ENCODE measurements at regions not wholly inside any gene's neighbourhood (a gene's known extent, or its start where the extent isn't known, plus 50 kb on each side); places are given as distances from the start of the nearest gene placed in this dataset.
A peak's percentile ranks its signal among the peaks of the same experiment; 100 is the strongest.

DNA sequence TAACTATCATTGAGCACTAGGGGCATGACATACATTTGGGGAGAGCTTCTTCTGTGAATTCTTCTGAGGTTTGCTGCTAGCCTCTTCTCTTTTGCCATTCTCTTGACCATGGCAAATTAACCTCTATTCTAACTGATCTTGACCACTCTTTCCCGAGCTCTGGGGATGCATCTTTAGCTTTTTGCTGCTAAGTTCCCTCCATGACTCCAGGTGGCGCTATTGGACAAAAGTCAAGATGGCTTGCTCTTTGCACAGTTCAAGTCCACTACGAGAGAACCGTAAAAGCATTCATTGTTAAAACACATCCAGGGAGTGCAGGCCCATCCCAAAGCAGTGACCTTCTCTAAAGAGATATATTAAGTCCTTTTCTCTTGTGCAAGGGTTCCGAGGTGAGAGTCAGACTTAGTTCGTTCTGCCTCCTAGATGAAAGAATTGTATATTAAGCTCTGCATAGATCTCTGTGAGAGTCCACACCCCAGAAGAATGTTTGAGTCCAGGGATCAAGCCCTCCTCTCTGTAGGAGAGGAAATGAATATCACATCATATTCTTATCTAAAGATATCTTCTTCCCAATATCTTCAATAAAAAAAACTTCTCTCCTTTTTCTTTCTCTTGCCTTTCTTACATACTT is 1152.9 kb upstream of the CDH6 start:
- peak; percentile 37 for DNase-seq

GRCh38 chr5:30039379-30039778 is 1154.1 kb upstream of the CDH6 start:
- DNase-seq: no peak

- DNase-seq: no peak
Measured at GRCh38 chr5:30034870-30035269, 1158.6 kb upstream of the CDH6 start.

- DNase-seq: no peak
Measured at GRCh38 chr5:30030101-30030500, 1163.4 kb upstream of the CDH6 start.

GRCh38 chr5:30001826-30002225 is 1191.7 kb upstream of the CDH6 start:
- DNase-seq: no peak

DNA sequence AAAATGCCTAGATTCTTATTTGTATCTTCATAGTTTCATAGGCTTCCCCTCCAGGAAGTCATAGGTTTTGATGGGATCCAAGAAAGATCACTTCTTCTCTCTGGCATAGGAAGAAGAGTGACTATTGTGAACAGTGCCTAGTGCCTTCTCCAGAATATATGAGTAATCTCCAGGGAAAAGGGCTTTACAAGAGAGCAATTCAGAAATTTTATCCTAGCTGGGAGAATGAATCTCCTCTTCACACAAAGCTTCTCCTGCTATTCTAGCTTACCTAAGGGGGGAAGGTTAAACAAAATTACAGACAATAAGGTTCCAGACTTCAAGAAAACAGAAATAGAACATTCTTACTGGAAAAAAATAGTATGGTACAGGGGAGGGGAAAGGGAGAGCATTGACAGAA is 1193.3 kb upstream of the CDH6 start:
- no peak for DNase-seq

- DNase-seq: no peak
Measured at GRCh38 chr5:29995154-29995553, 1198.3 kb upstream of the CDH6 start.

GRCh38 chr5:29994519-29994918 is 1199.0 kb upstream of the CDH6 start:
- no peak for DNase-seq

DNA sequence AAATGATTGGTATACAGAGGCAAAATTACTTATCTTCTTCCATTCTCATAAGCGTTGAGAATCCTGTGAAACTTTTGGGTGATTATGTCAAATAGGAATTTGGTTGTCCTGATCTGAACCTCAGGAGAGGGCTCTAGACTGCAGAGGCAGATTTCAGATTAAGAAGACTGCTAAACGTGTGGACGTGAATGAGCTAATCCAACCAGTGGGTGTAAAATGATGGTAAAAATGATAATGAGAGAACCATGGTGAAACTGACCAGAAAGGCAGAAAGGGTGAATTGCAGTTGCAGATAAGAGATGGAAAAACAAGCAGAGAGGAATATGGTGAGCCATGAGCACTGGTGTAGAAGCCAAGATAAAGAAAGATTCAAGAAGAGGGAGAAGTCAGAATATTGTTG is 1200.2 kb upstream of the CDH6 start:
- DNase-seq: no peak

GRCh38 chr5:29992248-29992647 is 1201.2 kb upstream of the CDH6 start:
- DNase-seq: no peak

DNA sequence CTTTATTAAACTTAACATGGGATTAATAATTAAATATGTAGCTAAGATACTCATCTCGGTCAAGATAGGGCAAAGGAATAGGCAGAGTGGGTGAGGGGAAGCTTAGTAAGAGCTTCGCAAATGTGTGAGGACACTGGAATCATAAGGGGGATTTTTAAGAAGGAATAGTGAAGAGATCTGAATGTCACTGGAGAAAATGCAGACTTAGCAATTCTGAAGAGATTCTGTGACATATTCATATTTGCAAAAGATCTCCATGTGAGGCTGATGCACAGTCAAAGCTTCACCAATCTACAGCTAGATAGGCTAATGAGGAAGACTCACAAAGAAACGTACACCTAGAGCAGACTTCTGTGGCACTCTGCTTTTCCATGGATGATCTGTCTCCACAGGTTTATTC is 1202.8 kb upstream of the CDH6 start:
- DNase-seq: no peak

- no peak for DNase-seq
Measured at GRCh38 chr5:29984156-29984540, 1209.3 kb upstream of the CDH6 start.

DNA sequence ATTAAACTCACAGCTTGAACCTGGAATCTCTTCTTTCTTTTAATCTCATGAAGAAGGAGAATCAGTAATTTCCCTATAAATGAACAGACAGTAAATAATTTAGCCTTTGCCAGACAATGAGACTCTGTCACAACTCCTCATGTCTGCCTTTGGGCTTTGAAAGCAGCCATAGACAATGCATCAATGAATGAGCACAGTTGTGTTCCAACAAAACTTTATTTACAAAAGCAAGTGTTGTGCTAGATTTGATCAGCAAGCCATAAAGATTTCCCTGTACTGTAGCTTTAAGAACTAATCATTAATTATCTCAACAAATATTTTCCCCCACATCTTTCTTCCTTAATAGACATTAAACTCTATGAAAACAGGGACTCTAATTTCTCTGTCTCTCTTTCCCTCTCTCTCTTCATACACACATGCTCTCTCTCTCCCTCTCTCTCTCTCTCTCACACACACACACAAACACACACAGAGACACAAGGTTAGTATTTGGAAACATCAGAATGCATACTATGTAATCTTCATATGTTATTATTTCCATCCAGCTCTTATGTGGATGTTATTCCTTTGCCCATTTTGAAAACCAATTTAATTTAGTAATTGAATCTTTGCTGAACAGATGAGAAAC is 1209.8 kb upstream of the CDH6 start:
- no peak for DNase-seq

- no peak for DNase-seq
Measured at GRCh38 chr5:29982457-29982856, 1211.0 kb upstream of the CDH6 start.

GRCh38 chr5:29972597-29972996 is 1220.9 kb upstream of the CDH6 start:
- no peak for DNase-seq

DNA sequence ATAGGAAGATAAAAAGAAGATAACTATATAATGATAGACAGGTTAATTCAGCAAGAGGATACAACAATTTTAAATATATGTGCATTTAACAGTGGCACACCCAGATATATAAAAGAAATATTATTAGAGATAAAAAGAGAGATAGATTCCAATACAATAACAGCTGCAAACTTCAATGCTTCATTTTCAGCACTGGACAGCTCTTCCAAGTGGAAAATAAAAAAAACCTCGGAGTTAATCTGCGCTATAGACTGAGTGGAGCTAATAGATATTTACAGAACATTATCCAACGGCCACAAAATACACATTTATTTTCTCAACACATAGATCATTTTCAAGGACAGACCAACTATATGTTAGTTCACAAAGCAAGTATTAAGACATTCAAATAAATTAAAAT is 1229.5 kb upstream of the CDH6 start:
- DNase-seq: no peak

GRCh38 chr5:29960323-29960722 is 1233.2 kb upstream of the CDH6 start:
- DNase-seq: no peak

GRCh38 chr5:29950416-29951145 is 1242.9 kb upstream of the CDH6 start:
- DNase-seq: no peak

- no peak for DNase-seq
Measured at GRCh38 chr5:29949301-29949872, 1244.1 kb upstream of the CDH6 start.

GRCh38 chr5:29944327-29944726 is 1249.2 kb upstream of the CDH6 start:
- DNase-seq: no peak

GRCh38 chr5:29942089-29942488 is 1251.4 kb upstream of the CDH6 start:
- DNase-seq: no peak

GRCh38 chr5:29939988-29940387 is 1253.5 kb upstream of the CDH6 start:
- DNase-seq: no peak

GRCh38 chr5:29935371-29935770 is 1258.1 kb upstream of the CDH6 start:
- DNase-seq: no peak

- no peak for DNase-seq
Measured at GRCh38 chr5:29930316-29930715, 1263.2 kb upstream of the CDH6 start.

All from NCI-H1417 treated with DMSO at 0.1 percent for 48 hours (cell line).